ENCODE measurements at regions not wholly inside any gene's neighbourhood (a gene's known extent, or its start where the extent isn't known, plus 50 kb on each side); places are given as distances from the start of the nearest gene placed in this dataset.

DNA sequence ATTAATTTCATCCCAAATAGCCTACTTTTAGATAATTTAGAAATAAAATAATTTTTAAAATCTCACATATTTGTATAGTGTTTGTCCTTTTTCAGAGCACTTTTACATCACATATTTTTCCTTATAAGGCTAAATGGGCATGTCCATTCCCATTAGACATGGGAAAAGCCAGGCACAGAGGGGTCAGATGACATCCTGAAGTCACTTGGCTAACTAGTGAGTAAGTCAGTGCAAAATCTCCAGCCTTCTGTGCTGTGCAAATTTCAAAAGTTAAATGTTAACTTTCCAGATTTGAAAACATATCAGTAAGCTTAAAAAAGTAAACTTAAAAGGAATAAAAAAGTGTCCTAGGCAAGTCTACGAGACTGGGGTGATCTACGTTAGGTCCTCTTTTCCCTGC lies 117.4 kb downstream of the EMP1 start:
- TF ChIP-seq, protein P1, sequence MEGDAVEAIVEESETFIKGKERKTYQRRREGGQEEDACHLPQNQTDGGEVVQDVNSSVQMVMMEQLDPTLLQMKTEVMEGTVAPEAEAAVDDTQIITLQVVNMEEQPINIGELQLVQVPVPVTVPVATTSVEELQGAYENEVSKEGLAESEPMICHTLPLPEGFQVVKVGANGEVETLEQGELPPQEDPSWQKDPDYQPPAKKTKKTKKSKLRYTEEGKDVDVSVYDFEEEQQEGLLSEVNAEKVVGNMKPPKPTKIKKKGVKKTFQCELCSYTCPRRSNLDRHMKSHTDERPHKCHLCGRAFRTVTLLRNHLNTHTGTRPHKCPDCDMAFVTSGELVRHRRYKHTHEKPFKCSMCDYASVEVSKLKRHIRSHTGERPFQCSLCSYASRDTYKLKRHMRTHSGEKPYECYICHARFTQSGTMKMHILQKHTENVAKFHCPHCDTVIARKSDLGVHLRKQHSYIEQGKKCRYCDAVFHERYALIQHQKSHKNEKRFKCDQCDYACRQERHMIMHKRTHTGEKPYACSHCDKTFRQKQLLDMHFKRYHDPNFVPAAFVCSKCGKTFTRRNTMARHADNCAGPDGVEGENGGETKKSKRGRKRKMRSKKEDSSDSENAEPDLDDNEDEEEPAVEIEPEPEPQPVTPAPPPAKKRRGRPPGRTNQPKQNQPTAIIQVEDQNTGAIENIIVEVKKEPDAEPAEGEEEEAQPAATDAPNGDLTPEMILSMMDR (IDR thresholded peaks at IDR 0.05): no peak
- TF ChIP-seq POLR2A (IDR thresholded peaks at IDR 0.05): no peak
- Histone ChIP-seq H3K4me1 (replicated peaks in 1 of 2) (no peaks in the 10 kb centered on the region), H3K27me3 (no peaks in the 10 kb centered on the region), H3K36me3 (replicated peaks in 1 of 2) (no peaks in the 10 kb centered on the region), H3K4me3 (no peak overlapping the region), H3K9me3 (replicated peaks in 1 of 3) (no peaks in the 10 kb centered on the region), H3K27ac (no peak overlapping the region)
- intact Hi-C loops (cut with DNase I): no loop called here
- 79 to 86% (median 81%) methylated on average over 2 of the region's 2 CpGs for WGBS, 4 donors
- no peak for DNase-seq

DNA sequence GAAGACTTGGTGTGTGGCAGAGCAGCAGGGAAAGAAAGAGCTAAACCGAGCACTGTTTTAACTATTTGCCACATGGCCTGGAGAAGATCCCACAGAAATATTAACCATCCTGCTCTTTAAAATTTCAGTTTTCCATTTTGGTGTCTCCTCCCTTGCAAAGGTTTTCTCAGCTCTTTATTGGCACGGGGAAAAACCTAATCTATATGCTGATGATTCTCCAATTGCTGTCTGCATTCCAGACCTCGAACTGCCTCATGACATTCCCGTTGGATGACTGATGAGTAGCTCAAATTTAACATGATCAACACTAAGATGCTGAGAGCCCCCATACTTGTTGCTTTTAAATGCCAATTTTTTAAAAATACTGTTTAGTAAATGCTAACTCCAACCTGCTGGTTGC lies 115.0 kb downstream of the EMP1 start:
- Histone ChIP-seq H3K27ac (no peak overlapping the region), H3K4me3 (no peak overlapping the region), H3K27me3 (no peaks in the 10 kb centered on the region), H3K9me3 (replicated peaks in 1 of 3) (no peaks in the 10 kb centered on the region), H3K36me3 (replicated peaks in 1 of 2) (no peaks in the 10 kb centered on the region), H3K4me1 (replicated peaks in 1 of 2) (no peaks in the 10 kb centered on the region)
- TF ChIP-seq POLR2A (IDR thresholded peaks at IDR 0.05): no peak
- TF ChIP-seq, protein P1 (IDR thresholded peaks at IDR 0.05): no peak
- WGBS, 4 donors: 53 to 78% (median 57%) methylated on average over 4 of the region's 4 CpGs
- no peak for DNase-seq
- intact Hi-C loops (cut with DNase I): no loop called here

DNA sequence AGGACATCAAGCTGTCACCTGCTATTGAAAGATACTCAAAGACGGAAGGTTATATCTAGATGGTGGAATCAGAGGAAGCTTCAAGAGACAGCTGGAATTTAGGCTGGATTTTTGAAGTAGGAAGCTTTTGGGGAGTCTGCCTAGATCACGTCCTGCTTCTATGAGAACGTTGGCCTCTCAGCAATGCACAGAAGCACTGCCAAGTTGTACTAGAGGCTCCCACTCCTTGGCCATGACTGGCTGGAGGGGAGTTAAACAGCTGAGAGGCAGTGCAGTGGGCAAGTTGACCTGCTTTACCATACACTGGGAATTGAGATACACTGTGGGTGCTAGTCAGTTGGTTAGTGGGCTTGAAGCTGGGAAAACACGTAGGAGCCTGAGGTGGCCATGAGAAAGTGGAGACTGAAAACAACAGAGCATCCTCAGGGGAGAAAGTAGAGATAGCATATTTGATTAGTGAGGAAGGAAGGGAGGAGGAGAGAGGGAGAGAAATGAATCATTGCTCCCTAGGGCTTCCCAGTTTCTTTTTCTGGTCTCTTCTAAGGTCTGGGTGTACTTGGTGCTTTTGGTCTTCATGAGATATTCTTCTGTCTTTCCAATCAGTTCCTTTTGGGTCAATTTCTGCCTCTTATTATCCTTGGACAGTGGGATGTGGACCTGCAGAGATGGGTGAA lies 110.8 kb downstream of the EMP1 start:
- no peak overlapping the region for H3K27ac ChIP-seq
- no peaks in the 10 kb centered on the region for H3K9me3 ChIP-seq (replicated peaks in 1 of 3)
- no peaks in the 10 kb centered on the region for H3K4me1 ChIP-seq (replicated peaks in 1 of 2)

DNA sequence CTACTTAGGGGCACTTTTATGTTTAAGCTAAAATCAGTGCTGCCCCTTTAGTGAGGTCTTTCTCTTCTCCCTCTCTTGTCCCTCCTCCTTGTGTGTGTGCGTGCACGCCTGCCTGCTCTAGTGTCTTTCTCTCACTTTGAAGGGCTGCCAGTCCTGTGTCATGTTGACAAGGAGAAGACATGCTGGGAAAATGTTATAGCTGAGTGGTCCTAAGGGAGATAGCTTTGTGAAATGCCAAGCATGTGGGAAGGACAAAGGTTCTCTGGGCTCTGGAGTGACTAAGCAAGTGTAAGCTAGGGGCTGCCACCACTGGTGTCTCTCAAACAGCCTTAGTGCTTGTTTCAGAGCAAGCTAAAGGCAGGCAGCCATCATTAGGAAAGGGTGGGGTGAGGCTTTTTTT lies 108.4 kb downstream of the EMP1 start:
- no peaks in the 10 kb centered on the region for H3K36me3 ChIP-seq (replicated peaks in 1 of 2)
- no peak overlapping the region for H3K4me3 ChIP-seq
- H3K9me3 ChIP-seq (replicated peaks in 1 of 3): no peaks in the 10 kb centered on the region
- 76 to 100% (median 86%) methylated on average over 2 of the region's 2 CpGs for WGBS, 4 donors
- no peaks in the 10 kb centered on the region for H3K27me3 ChIP-seq
- H3K27ac ChIP-seq: no peak overlapping the region
- TF ChIP-seq POLR2A (IDR thresholded peaks at IDR 0.05): no peak
- TF ChIP-seq, protein P1 (IDR thresholded peaks at IDR 0.05): no peak
- no peak for DNase-seq
- H3K4me1 ChIP-seq (replicated peaks in 1 of 2): no peaks in the 10 kb centered on the region
- intact Hi-C loops (cut with DNase I): no loop called here

More for the DNA sequence above, 110.8 kb downstream of the EMP1 start:
- no peak overlapping the region for H3K4me3 ChIP-seq
- no peaks in the 10 kb centered on the region for H3K36me3 ChIP-seq (replicated peaks in 1 of 2)
- intact Hi-C loops (cut with DNase I): no loop called here
- 50 to 61% (median 56%) methylated on average over 4 of the region's 4 CpGs for WGBS, 4 donors
- DNase-seq: no peak
- TF ChIP-seq, protein P1 (IDR thresholded peaks at IDR 0.05): no peak
- no peak for TF ChIP-seq POLR2A (IDR thresholded peaks at IDR 0.05)
- H3K27me3 ChIP-seq: no peaks in the 10 kb centered on the region
